Liver (tissue), 8 donors: ENCODE measurements at regions not wholly inside any gene's neighbourhood (a gene's known extent, or its start where the extent isn't known, plus 50 kb on each side); places are given as distances from the start of the nearest gene placed in this dataset.
A peak's percentile ranks its signal among the peaks of the same experiment; 100 is the strongest.

Source experiments
- DNase-seq: peaks from one replicate; pipeline ENCODE4 v3.0.0-alpha.2; 2017; ENCODE audit warnings: low spot score
- H3K27ac ChIP-seq, 2 donors: one replicate each; pipeline ENCODE4 v1.7.0; 2013; ENCODE audit warnings: inconsistent platforms in 2 of 2, low read length in 2 of 2, control low read depth in 1 of 2, low read depth in 1 of 2, mild to moderate bottlenecking in 1 of 2
- H3K27me3 ChIP-seq, 4 donors: one replicate each; pipeline versions ENCODE4 v1.6.1 to v1.7.0; 2013; ENCODE audit warnings: low read length in 3 of 4, inconsistent platforms in 1 of 4, mild to moderate bottlenecking in 1 of 4, moderate library complexity in 1 of 4; ENCODE audit not compliant: control insufficient read depth in 4 of 4, insufficient read depth in 4 of 4
- H3K36me3 ChIP-seq, 4 donors: one replicate each; pipeline versions ENCODE4 v1.6.1 to v1.7.0; 2013; ENCODE audit warnings: low read length in 3 of 4, mild to moderate bottlenecking in 3 of 4, low read depth in 1 of 4, moderate library complexity in 1 of 4; ENCODE audit not compliant: control insufficient read depth in 4 of 4, insufficient read depth in 3 of 4
- H3K4me1 ChIP-seq, 4 donors: one replicate each; pipeline versions ENCODE4 v1.6.1 to v1.7.0; 2013; ENCODE audit warnings: low read length in 3 of 4, mild to moderate bottlenecking in 3 of 4, moderate library complexity in 1 of 4; ENCODE audit not compliant: control insufficient read depth in 4 of 4, insufficient read depth in 4 of 4
- H3K4me3 ChIP-seq, 3 donors: one replicate each; pipeline versions ENCODE4 v1.6.1 to v1.7.0; 2013; ENCODE audit warnings: low read length in 3 of 3, control low read depth in 1 of 3, low read depth in 1 of 3, mild to moderate bottlenecking in 1 of 3
- H3K9ac ChIP-seq, 2 donors: one replicate each; pipeline ENCODE4 v1.7.0; 2013; ENCODE audit warnings: low read length in 2 of 2, mild to moderate bottlenecking in 2 of 2, moderate library complexity in 2 of 2, control low read depth in 1 of 2, low read depth in 1 of 2
- H3K9me3 ChIP-seq, 4 donors: one replicate each; pipeline versions ENCODE4 v1.6.1 to v1.7.0; 2013; ENCODE audit warnings: low read length in 3 of 4; ENCODE audit not compliant: control insufficient read depth in 4 of 4
- EGR1 ChIP-seq, 2 donors: IDR thresholded peaks; 2 replicates each; pipeline ENCODE4 v1.6.1; 2016 to 2018; ENCODE audit warnings: antibody characterized with exemption in 2 of 2, low read depth in 2 of 2
- FOXA1 ChIP-seq: IDR thresholded peaks from 2 replicates; pipeline ENCODE4 v1.6.1; 2016; ENCODE audit warnings: antibody characterized with exemption
- FOXA2 ChIP-seq: IDR thresholded peaks from 2 replicates; pipeline ENCODE4 v1.6.1; 2016; ENCODE audit warnings: antibody characterized with exemption
- GABPA ChIP-seq, 2 donors: IDR thresholded peaks in 1 of 2; conservative IDR thresholded peaks in 1 of 2; 2 replicates each; pipeline ENCODE4 v1.6.1; 2016; ENCODE audit warnings: antibody characterized with exemption in 2 of 2, mild to moderate bottlenecking in 1 of 2, moderate library complexity in 1 of 2
- HNF4A ChIP-seq, 2 donors: conservative IDR thresholded peaks; 2 replicates each; pipeline ENCODE4 v1.6.1; 2016; ENCODE audit warnings: antibody characterized with exemption in 2 of 2, mild to moderate bottlenecking in 2 of 2
- HNF4G ChIP-seq: IDR thresholded peaks from 2 replicates; pipeline ENCODE4 v1.6.1; 2016; ENCODE audit warnings: antibody characterized with exemption
- NR2F2 ChIP-seq: IDR thresholded peaks from 2 replicates; pipeline ENCODE4 v1.6.1; 2016; ENCODE audit warnings: antibody characterized with exemption
- RAD21 ChIP-seq, 2 donors: IDR thresholded peaks; 2 replicates each; pipeline ENCODE4 v1.6.1; 2016; ENCODE audit warnings: antibody characterized with exemption in 2 of 2, mild to moderate bottlenecking in 2 of 2
- RXRA ChIP-seq, 2 donors: IDR thresholded peaks; 2 replicates each; pipeline ENCODE4 v1.6.1; 2017 to 2018; ENCODE audit warnings: antibody characterized with exemption in 2 of 2, mild to moderate bottlenecking in 1 of 2
- SP1 ChIP-seq: IDR thresholded peaks from 2 replicates; pipeline ENCODE4 v1.6.1; 2018; ENCODE audit warnings: antibody characterized with exemption, mild to moderate bottlenecking
- TAF1 ChIP-seq: conservative IDR thresholded peaks from 2 replicates; pipeline ENCODE4 v1.6.1; 2016; ENCODE audit warnings: antibody characterized with exemption, mild to moderate bottlenecking
- YY1 ChIP-seq: IDR thresholded peaks from 2 replicates; pipeline ENCODE4 v1.6.1; 2016; ENCODE audit warnings: antibody characterized with exemption, mild to moderate bottlenecking
- WGBS: extraction: QIAGEN DNeasy Blood & Tissue Kit; methylation state at CpG from one replicate; pipeline ENCODE4 v1.1.7; 2013; 5-methylcytosine and 5-hydroxymethylcytosine counted together
- TF ChIP-seq, protein P1 (sequence below): IDR thresholded peaks from 2 replicates; pipeline ENCODE4 v1.6.1; 2016; ENCODE audit warnings: antibody characterized with exemption, mild to moderate bottlenecking
- TF ChIP-seq, protein P2 (sequence below): IDR thresholded peaks from 2 replicates; pipeline ENCODE4 v1.6.1; 2016; ENCODE audit warnings: antibody characterized with exemption
- TF ChIP-seq, protein P3 (sequence below): IDR thresholded peaks from 2 replicates; pipeline ENCODE4 v1.6.1; 2016; ENCODE audit warnings: antibody characterized with exemption
- TF ChIP-seq, protein P4 (sequence below): IDR thresholded peaks from 2 replicates; pipeline ENCODE4 v1.6.1; 2016; ENCODE audit warnings: antibody characterized with exemption
- TF ChIP-seq, protein P5 (sequence below): fragments of 150-350 bp; IDR thresholded peaks from 2 replicates; pipeline ENCODE4 v1.5.1; 2017; ENCODE audit warnings: improper control_type of control experiment, low read depth, low read length; ENCODE audit not compliant: missing input control
- donor health status: healthy.
- donor health status: healthy.
- donor health status: healthy.
- donor health status: healthy.
- donor health status: healthy.

DNA sequence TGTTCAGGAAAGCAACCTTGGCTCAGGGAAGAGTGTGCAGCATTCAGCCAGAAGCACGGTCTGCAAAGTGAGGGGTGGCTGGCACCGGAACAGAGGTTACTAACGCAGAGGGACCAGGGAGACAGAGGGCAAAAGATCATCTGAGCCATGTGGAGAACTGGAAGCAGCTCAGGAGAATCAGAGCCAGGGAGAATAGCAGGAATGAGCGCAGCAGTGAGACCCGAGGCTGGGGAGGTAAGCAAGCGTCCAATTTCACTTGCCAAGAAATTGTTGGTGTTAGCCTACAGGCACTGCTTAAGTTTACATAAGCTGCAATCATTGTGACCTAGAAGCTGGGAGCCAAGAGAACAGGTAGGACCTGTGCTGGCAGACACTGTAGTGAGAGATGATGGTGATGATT, 372.6 kb upstream of the POU3F3 start (continued):
- TF ChIP-seq, protein P1, sequence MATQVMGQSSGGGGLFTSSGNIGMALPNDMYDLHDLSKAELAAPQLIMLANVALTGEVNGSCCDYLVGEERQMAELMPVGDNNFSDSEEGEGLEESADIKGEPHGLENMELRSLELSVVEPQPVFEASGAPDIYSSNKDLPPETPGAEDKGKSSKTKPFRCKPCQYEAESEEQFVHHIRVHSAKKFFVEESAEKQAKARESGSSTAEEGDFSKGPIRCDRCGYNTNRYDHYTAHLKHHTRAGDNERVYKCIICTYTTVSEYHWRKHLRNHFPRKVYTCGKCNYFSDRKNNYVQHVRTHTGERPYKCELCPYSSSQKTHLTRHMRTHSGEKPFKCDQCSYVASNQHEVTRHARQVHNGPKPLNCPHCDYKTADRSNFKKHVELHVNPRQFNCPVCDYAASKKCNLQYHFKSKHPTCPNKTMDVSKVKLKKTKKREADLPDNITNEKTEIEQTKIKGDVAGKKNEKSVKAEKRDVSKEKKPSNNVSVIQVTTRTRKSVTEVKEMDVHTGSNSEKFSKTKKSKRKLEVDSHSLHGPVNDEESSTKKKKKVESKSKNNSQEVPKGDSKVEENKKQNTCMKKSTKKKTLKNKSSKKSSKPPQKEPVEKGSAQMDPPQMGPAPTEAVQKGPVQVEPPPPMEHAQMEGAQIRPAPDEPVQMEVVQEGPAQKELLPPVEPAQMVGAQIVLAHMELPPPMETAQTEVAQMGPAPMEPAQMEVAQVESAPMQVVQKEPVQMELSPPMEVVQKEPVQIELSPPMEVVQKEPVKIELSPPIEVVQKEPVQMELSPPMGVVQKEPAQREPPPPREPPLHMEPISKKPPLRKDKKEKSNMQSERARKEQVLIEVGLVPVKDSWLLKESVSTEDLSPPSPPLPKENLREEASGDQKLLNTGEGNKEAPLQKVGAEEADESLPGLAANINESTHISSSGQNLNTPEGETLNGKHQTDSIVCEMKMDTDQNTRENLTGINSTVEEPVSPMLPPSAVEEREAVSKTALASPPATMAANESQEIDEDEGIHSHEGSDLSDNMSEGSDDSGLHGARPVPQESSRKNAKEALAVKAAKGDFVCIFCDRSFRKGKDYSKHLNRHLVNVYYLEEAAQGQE = peak; percentile 62
- TF ChIP-seq, protein P2, sequence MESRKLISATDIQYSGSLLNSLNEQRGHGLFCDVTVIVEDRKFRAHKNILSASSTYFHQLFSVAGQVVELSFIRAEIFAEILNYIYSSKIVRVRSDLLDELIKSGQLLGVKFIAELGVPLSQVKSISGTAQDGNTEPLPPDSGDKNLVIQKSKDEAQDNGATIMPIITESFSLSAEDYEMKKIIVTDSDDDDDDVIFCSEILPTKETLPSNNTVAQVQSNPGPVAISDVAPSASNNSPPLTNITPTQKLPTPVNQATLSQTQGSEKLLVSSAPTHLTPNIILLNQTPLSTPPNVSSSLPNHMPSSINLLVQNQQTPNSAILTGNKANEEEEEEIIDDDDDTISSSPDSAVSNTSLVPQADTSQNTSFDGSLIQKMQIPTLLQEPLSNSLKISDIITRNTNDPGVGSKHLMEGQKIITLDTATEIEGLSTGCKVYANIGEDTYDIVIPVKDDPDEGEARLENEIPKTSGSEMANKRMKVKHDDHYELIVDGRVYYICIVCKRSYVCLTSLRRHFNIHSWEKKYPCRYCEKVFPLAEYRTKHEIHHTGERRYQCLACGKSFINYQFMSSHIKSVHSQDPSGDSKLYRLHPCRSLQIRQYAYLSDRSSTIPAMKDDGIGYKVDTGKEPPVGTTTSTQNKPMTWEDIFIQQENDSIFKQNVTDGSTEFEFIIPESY = peak; percentile 45

DNA sequence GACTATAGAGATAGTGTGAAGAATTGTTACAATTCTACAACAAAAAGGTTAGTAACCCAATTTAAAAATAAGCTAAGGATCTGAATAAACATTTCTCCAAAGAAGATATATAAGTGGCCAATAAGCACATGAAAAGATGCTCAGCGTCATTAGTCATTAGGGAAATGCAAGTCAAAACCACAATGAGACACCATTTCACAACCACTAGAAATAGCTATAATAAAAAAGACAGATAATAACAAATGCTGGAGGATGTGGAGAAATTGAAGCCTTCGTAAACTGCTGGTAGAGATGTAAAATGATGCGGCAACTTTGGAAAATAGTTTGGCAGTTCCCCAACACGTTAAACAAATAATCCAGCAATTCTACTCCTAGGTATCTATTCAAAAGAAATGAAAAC, 366.5 kb upstream of the POU3F3 start:
- no peak for TF ChIP-seq GABPA (IDR thresholded peaks at IDR 0.05 in 1 of 2, conservative IDR thresholded peaks at IDR 0.05 in 1 of 2)
- no peak for TF ChIP-seq TAF1
- no peak for TF ChIP-seq NR2F2
- no peak for TF ChIP-seq YY1
- TF ChIP-seq RXRA (IDR thresholded peaks at IDR 0.05) = no peak
- no peak for TF ChIP-seq HNF4A (conservative IDR thresholded peaks at IDR 0.05)
- no peak for TF ChIP-seq RAD21 (IDR thresholded peaks at IDR 0.05)
- TF ChIP-seq EGR1 (IDR thresholded peaks at IDR 0.05; ENCODE audit: low read depth in 2 of 2) = no peak
- TF ChIP-seq, protein P3, sequence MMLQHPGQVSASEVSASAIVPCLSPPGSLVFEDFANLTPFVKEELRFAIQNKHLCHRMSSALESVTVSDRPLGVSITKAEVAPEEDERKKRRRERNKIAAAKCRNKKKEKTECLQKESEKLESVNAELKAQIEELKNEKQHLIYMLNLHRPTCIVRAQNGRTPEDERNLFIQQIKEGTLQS = no peak
- no peak for TF ChIP-seq FOXA1
- TF ChIP-seq HNF4G = no peak
- no peak for TF ChIP-seq SP1
- TF ChIP-seq, protein P2 = no peak
- TF ChIP-seq, protein P1 = no peak
- TF ChIP-seq, protein P4, sequence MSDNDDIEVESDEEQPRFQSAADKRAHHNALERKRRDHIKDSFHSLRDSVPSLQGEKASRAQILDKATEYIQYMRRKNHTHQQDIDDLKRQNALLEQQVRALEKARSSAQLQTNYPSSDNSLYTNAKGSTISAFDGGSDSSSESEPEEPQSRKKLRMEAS = no peak
- TF ChIP-seq, protein P5, sequence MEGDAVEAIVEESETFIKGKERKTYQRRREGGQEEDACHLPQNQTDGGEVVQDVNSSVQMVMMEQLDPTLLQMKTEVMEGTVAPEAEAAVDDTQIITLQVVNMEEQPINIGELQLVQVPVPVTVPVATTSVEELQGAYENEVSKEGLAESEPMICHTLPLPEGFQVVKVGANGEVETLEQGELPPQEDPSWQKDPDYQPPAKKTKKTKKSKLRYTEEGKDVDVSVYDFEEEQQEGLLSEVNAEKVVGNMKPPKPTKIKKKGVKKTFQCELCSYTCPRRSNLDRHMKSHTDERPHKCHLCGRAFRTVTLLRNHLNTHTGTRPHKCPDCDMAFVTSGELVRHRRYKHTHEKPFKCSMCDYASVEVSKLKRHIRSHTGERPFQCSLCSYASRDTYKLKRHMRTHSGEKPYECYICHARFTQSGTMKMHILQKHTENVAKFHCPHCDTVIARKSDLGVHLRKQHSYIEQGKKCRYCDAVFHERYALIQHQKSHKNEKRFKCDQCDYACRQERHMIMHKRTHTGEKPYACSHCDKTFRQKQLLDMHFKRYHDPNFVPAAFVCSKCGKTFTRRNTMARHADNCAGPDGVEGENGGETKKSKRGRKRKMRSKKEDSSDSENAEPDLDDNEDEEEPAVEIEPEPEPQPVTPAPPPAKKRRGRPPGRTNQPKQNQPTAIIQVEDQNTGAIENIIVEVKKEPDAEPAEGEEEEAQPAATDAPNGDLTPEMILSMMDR = no peak
- no peak for TF ChIP-seq FOXA2

More for the DNA sequence above, 366.5 kb upstream of the POU3F3 start:
- no peak for DNase-seq
- H3K27ac ChIP-seq = no peak overlapping the region
- H3K27me3 ChIP-seq = no peaks in the 10 kb centered on the region
- H3K36me3 ChIP-seq = no peaks in the 10 kb centered on the region
- no peak overlapping the region for H3K4me3 ChIP-seq
- H3K9ac ChIP-seq = no peak overlapping the region
- no peaks in the 10 kb centered on the region for H3K4me1 ChIP-seq
- WGBS = 77% methylated on average over 4 of the region's 4 CpGs
- no peaks in the 10 kb centered on the region for H3K9me3 ChIP-seq
